Sigmoid colon (tissue), 6 donors: ENCODE measurements at regions not wholly inside any gene's neighbourhood (a gene's known extent, or its start where the extent isn't known, plus 50 kb on each side); places are given as distances from the start of the nearest gene placed in this dataset.

Experiments used
- DNase-seq: peaks from one replicate; pipeline ENCODE4 v3.0.0-alpha.2; 2019
- H3K27ac ChIP-seq, 4 donors: fragments of 200-600 bp; sonication (generic); one replicate each; pipeline ENCODE4 v1.5.1; 2016 to 2019; ENCODE audit warnings: mild to moderate bottlenecking in 1 of 4
- H3K27me3 ChIP-seq, 3 donors: fragments of 200-600 bp; sonication (generic); one replicate each; pipeline ENCODE4 v1.5.1; 2019; ENCODE audit warnings: mild to moderate bottlenecking in 1 of 3
- H3K36me3 ChIP-seq, 4 donors: fragments of 200-600 bp; sonication (generic); one replicate each; pipeline ENCODE4 v1.5.1; 2016 to 2019
- H3K4me1 ChIP-seq, 4 donors: fragments of 200-600 bp; sonication (generic); one replicate each; pipeline ENCODE4 v1.5.1; 2017 to 2019
- H3K4me3 ChIP-seq, 4 donors: fragments of 200-600 bp; sonication (generic); one replicate each; pipeline ENCODE4 v1.5.1; 2017 to 2019; ENCODE audit warnings: mild to moderate bottlenecking in 2 of 4, moderate library complexity in 1 of 4
- H3K9me3 ChIP-seq, 4 donors: fragments of 200-600 bp in 3 of 4; sonication (generic) in 3 of 4; one replicate each; pipeline versions ENCODE4 v1.5.1 to v1.6.1; 2013 to 2019
- CTCF ChIP-seq, 4 experiments: fragments of 450-650 bp in 3 of 4; fragments of 200-600 bp in 1 of 4; IDR thresholded peaks; one replicate each; pipeline ENCODE4 v1.5.1; 2016 to 2019; ENCODE audit warnings: antibody characterized with exemption in 4 of 4, mild to moderate bottlenecking in 3 of 4, moderate library complexity in 2 of 4
- EP300 ChIP-seq, 4 donors: sonication (generic); formaldehyde crosslinking; IDR thresholded peaks; one replicate each; pipeline ENCODE4 v1.6.1; 2017; ENCODE audit warnings: antibody characterized with exemption in 4 of 4
- POLR2A ChIP-seq, 2 donors: fragments of 450-650 bp; IDR thresholded peaks; one replicate each; pipeline ENCODE4 v1.6.1; 2016; ENCODE audit warnings: antibody characterized with exemption in 2 of 2, mild to moderate bottlenecking in 2 of 2, moderate library complexity in 2 of 2
- POLR2AphosphoS5 ChIP-seq, 4 donors: sonication (generic); formaldehyde crosslinking; IDR thresholded peaks; one replicate each; pipeline ENCODE4 v1.6.1; 2017; ENCODE audit warnings: antibody characterized with exemption in 4 of 4
- WGBS, 2 donors: extraction: QIAGEN DNeasy Blood & Tissue Kit; methylation state at CpG; one replicate each; pipeline ENCODE4 v1.1.7; 2013; 5-methylcytosine and 5-hydroxymethylcytosine counted together
- intact Hi-C: fragments of 100-400 bp; cut with DNase I; formaldehyde crosslinking; loops from one replicate; pipeline ENCODE4 v1.15.1; 2023
- donor health status: healthy with polysubstance abuse.
- donor health status: healthy.

GRCh38 chr5:92850886-92851285 lies 730.1 kb downstream of the NR2F1-AS1 start:
- TF ChIP-seq CTCF (IDR thresholded peaks at IDR 0.05): no peak
- H3K4me3 ChIP-seq: no peak overlapping the region
- no peaks in the 10 kb centered on the region for H3K9me3 ChIP-seq
- intact Hi-C loops: no loop called here
- no peak overlapping the region for H3K27ac ChIP-seq
- H3K36me3 ChIP-seq: no peaks in the 10 kb centered on the region
- WGBS, 2 donors: 63 to 65% methylated on average over 2 of the region's 2 CpGs
- H3K27me3 ChIP-seq: no peaks in the 10 kb centered on the region
- H3K4me1 ChIP-seq: no peaks in the 10 kb centered on the region
- no peak for DNase-seq

DNA sequence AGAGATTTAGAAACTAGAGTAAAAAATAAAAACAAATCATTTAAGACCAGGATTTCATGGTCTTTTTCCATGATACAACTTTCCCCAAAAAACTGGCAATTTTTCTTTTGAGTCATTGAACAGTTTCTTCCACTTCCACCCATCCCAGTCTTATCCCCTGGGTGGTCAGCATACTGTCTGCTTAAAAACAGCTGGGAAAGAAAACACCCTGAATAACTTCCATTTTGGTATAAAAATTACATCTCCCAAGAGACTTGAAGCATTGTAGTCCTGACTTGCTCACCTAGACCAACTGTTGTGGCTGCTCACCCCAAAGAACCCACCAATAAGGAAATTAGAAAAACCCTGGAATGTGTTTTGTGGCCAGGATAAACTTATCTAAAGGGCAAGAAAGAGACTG lies 731.3 kb downstream of the NR2F1-AS1 start:
- H3K27me3 ChIP-seq: no peaks in the 10 kb centered on the region

DNA sequence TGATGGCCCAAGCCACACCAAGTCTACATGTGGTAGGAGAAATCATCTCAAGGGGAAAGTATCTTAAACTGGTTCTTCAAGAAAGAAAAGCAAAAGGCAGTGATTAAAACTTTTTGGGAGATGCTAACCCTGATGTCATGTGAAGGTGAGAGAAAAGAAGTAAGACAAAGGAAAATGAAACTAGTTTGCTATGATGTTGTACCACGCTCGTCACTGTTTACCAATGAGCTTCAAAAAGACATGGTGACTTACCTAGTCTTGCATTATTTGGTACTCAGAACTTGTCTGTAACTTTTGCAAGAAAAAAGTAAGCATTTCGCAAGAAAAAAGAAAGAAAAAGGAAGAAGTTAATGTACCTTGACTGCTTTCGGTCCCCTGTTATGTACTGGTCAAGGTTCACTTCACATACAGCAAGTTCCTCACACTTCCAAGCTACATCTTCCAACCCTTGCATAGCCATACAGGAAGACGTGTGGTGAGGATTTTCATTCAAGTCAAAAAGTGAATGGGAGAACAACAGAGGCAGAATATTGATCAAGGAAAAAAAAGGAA lies 739.3 kb downstream of the NR2F1-AS1 start:
- intact Hi-C loops: no loop called here
- no peak overlapping the region for H3K27ac ChIP-seq
- DNase-seq: no peak
- no peaks in the 10 kb centered on the region for H3K27me3 ChIP-seq
- H3K9me3 ChIP-seq: no peaks in the 10 kb centered on the region
- H3K4me3 ChIP-seq: no peak overlapping the region
- 76 to 83% methylated on average over 5 of the region's 5 CpGs for WGBS, 2 donors
- TF ChIP-seq POLR2AphosphoS5 (IDR thresholded peaks at IDR 0.05) (no peak), POLR2A (IDR thresholded peaks at IDR 0.05) (no peak), CTCF (IDR thresholded peaks at IDR 0.05) (no peak), EP300 (IDR thresholded peaks at IDR 0.05) (no peak)
- H3K36me3 ChIP-seq: no peaks in the 10 kb centered on the region
- H3K4me1 ChIP-seq: peaks cover 0 to 8% (median 2%) of the 10 kb centered on the region in 4 donors

More for the DNA sequence above, 731.3 kb downstream of the NR2F1-AS1 start:
- Histone ChIP-seq H3K9me3 (no peaks in the 10 kb centered on the region), H3K36me3 (no peaks in the 10 kb centered on the region), H3K27ac (no peak overlapping the region), H3K4me1 (no peaks in the 10 kb centered on the region), H3K4me3 (no peak overlapping the region)
- TF ChIP-seq POLR2A (IDR thresholded peaks at IDR 0.05) (no peak), EP300 (IDR thresholded peaks at IDR 0.05) (no peak), CTCF (IDR thresholded peaks at IDR 0.05) (no peak), POLR2AphosphoS5 (IDR thresholded peaks at IDR 0.05) (no peak)
- DNase-seq: no peak
- intact Hi-C loops: no loop called here

DNA sequence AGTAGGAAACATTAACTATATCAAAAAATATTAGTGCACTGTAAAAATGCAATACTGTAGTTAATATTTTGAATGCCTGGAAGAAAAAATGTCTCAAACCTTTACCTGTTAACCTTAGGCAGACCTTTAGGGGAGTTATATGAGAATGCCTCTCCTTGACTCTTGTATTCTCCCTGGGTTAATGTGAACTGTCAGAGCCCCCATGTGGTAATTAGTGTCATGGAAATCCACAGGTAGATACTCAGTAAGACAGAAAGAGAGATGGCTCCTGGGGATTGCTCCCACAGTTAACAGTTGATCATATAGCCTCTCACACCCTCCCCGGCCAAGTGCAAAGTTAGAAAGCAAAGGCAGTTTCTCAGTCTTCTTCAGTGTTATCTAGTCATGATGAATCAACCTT lies 742.8 kb downstream of the NR2F1-AS1 start:
- intact Hi-C loops: no loop called here
- Histone ChIP-seq H3K9me3 (no peaks in the 10 kb centered on the region), H3K4me1 (peaks cover 0 to 9% (median 2%) of the 10 kb centered on the region in 4 donors), H3K27me3 (no peaks in the 10 kb centered on the region), H3K27ac (no peak overlapping the region), H3K4me3 (no peak overlapping the region), H3K36me3 (no peaks in the 10 kb centered on the region)
- WGBS, 2 donors: 42 to 77% methylated on average over 1 of the region's 1 CpG
- DNase-seq: no peak
- TF ChIP-seq POLR2A (IDR thresholded peaks at IDR 0.05): no peak
- no peak for TF ChIP-seq POLR2AphosphoS5 (IDR thresholded peaks at IDR 0.05)
- TF ChIP-seq CTCF (IDR thresholded peaks at IDR 0.05): no peak
- no peak for TF ChIP-seq EP300 (IDR thresholded peaks at IDR 0.05)
